ENCODE measurements at regions not wholly inside any gene's neighbourhood (a gene's known extent, or its start where the extent isn't known, plus 50 kb on each side); places are given as distances from the start of the nearest gene placed in this dataset.

GRCh38 chr4:178244785-178245184, 802.5 kb upstream of the AGA start:
- no peak overlapping the region for H3K4me2 ChIP-seq (replicated peaks; ENCODE audit: extremely low read depth, low read length, poor library complexity, severe bottlenecking)
- WGBS (ENCODE audit: insufficient coverage) = no CpG with 5 or more reads among the region's 1 CpG
- H3K27me3 ChIP-seq (ENCODE audit: control insufficient read depth in 2 of 2, insufficient read depth in 2 of 2, low read length in 2 of 2) = no peaks in the 10 kb centered on the region
- H3K36me3 ChIP-seq (replicated peaks in 1 of 2; ENCODE audit: control insufficient read depth in 1 of 2, insufficient read depth in 2 of 2, low read length in 2 of 2) = no peaks in the 10 kb centered on the region
- no peak overlapping the region for H3K4me3 Mint-ChIP-seq
- H3K9me3 ChIP-seq (replicated peaks in 1 of 2; ENCODE audit: control insufficient read depth in 1 of 2, insufficient read depth in 1 of 2, low read length in 2 of 2) = peaks cover 26 to 32% of the 10 kb centered on the region in 2 donors
- H3K4me1 Mint-ChIP-seq = no peaks in the 10 kb centered on the region
- no peak overlapping the region for H3K4me3 ChIP-seq (replicated peaks in 1 of 3; ENCODE audit: low read depth in 2 of 3, low read length in 3 of 3)
- DNase-seq = no peak
- no peaks in the 10 kb centered on the region for H3K79me2 ChIP-seq (ENCODE audit: insufficient read depth, low read length)
- no peak for TF ChIP-seq CTCF (IDR thresholded peaks at IDR 0.05)
- no peaks in the 10 kb centered on the region for H3K36me3 Mint-ChIP-seq
- no peak overlapping the region for H3K27ac Mint-ChIP-seq
- H3K9me3 Mint-ChIP-seq = peaks cover 10 to 30% (median 21%) of the 10 kb centered on the region in 7 donors
- H3K27ac ChIP-seq (ENCODE audit: low read depth in 1 of 2, low read length in 2 of 2) = no peak overlapping the region
- H4K20me1 ChIP-seq (ENCODE audit: insufficient read depth, low read length) = no peaks in the 10 kb centered on the region
- peaks cover 0 to 1% (median 0%) of the 10 kb centered on the region in 3 donors for H3K27me3 Mint-ChIP-seq (ENCODE audit: low read depth in 3 of 3)
- H3K9ac ChIP-seq (ENCODE audit: insufficient read depth, low read length, poor library complexity, severe bottlenecking) = no peak overlapping the region
- intact Hi-C loops (cut with micrococcal nuclease) = no loop called here
- no peaks in the 10 kb centered on the region for H3K4me1 ChIP-seq (ENCODE audit: control insufficient read depth in 1 of 2, insufficient read depth in 2 of 2, low read length in 2 of 2)
- no peak overlapping the region for H2AFZ ChIP-seq (ENCODE audit: insufficient read depth, low read depth, low read length, poor library complexity, severe bottlenecking)

- H3K36me3 ChIP-seq (replicated peaks in 1 of 2; ENCODE audit: control insufficient read depth in 1 of 2, insufficient read depth in 2 of 2, low read length in 2 of 2) = no peaks in the 10 kb centered on the region
- no peaks in the 10 kb centered on the region for H3K4me1 ChIP-seq (ENCODE audit: control insufficient read depth in 1 of 2, insufficient read depth in 2 of 2, low read length in 2 of 2)
- no peak overlapping the region for H3K27ac Mint-ChIP-seq
- no peaks in the 10 kb centered on the region for H3K9me3 ChIP-seq (replicated peaks in 1 of 2; ENCODE audit: control insufficient read depth in 1 of 2, insufficient read depth in 1 of 2, low read length in 2 of 2)
- H3K27ac ChIP-seq (ENCODE audit: low read depth in 1 of 2, low read length in 2 of 2) = no peak overlapping the region
- no peak overlapping the region for H3K4me3 Mint-ChIP-seq
- no peaks in the 10 kb centered on the region for H3K4me1 Mint-ChIP-seq
- peaks cover 0 to 6% (median 2%) of the 10 kb centered on the region in 7 donors for H3K9me3 Mint-ChIP-seq
- H3K4me3 ChIP-seq (replicated peaks in 1 of 3; ENCODE audit: low read depth in 2 of 3, low read length in 3 of 3) = no peak overlapping the region
- H3K79me2 ChIP-seq (ENCODE audit: insufficient read depth, low read length) = no peaks in the 10 kb centered on the region
- TF ChIP-seq CTCF (IDR thresholded peaks at IDR 0.05) = no peak
- DNase-seq = no peak
- H3K4me2 ChIP-seq (replicated peaks; ENCODE audit: extremely low read depth, low read length, poor library complexity, severe bottlenecking) = no peak overlapping the region
- H3K36me3 Mint-ChIP-seq = no peaks in the 10 kb centered on the region
- no peak overlapping the region for H3K9ac ChIP-seq (ENCODE audit: insufficient read depth, low read length, poor library complexity, severe bottlenecking)
- H3K27me3 Mint-ChIP-seq (ENCODE audit: low read depth in 3 of 3) = no peaks in the 10 kb centered on the region
- intact Hi-C loops (cut with micrococcal nuclease) = no loop called here
- H4K20me1 ChIP-seq (ENCODE audit: insufficient read depth, low read length) = no peaks in the 10 kb centered on the region
- no peak overlapping the region for H2AFZ ChIP-seq (ENCODE audit: insufficient read depth, low read depth, low read length, poor library complexity, severe bottlenecking)
- no CpG with 5 or more reads among the region's 1 CpG for WGBS (ENCODE audit: insufficient coverage)
- H3K27me3 ChIP-seq (ENCODE audit: control insufficient read depth in 2 of 2, insufficient read depth in 2 of 2, low read length in 2 of 2) = no peaks in the 10 kb centered on the region
Observed at GRCh38 chr4:178255172-178255571, 812.9 kb upstream of the AGA start.

Measured in CD14-positive monocyte (primary cell).